ENCODE measurements at regions not wholly inside any gene's neighbourhood (a gene's known extent, or its start where the extent isn't known, plus 50 kb on each side); places are given as distances from the start of the nearest gene placed in this dataset.
"Not testable (repeated sequence)": the region's sequence is repeated elsewhere in the genome, so short reads cannot be mapped to it uniquely, and the experiment has no call there.

- not testable (repeated sequence) for TF ChIP-seq KDM1A (CRISPR knock-in tag; IDR thresholded peaks at IDR 0.05); CTCF (CRISPR knock-in tag; IDR thresholded peaks at IDR 0.05); HHEX (CRISPR knock-in tag; IDR thresholded peaks at IDR 0.05); MTA3 (CRISPR knock-in tag; IDR thresholded peaks at IDR 0.05); ZNF354B (CRISPR knock-in tag; IDR thresholded peaks at IDR 0.05); POLR2AphosphoS5 (IDR thresholded peaks at IDR 0.05; ENCODE audit: low read depth, low read length); MEIS1 (CRISPR knock-in tag; IDR thresholded peaks at IDR 0.05; ENCODE audit: borderline replicate concordance); TFAP4 (IDR thresholded peaks at IDR 0.05; ENCODE audit: borderline replicate concordance, low read depth); DPF2 (CRISPR knock-in tag; IDR thresholded peaks at IDR 0.05; ENCODE audit: borderline replicate concordance, low read depth); ERF (CRISPR knock-in tag; IDR thresholded peaks at IDR 0.05); SP2 (CRISPR knock-in tag; IDR thresholded peaks at IDR 0.05); FOSL1 (CRISPR knock-in tag; IDR thresholded peaks at IDR 0.05; ENCODE audit: borderline replicate concordance); NBN (conservative IDR thresholded peaks at IDR 0.05); ZNF7 (CRISPR knock-in tag; IDR thresholded peaks at IDR 0.05)
Observed at GRCh38 chr22:36080281-36080680, 51.7 kb upstream of the RBFOX2 start.

All from HepG2 (cell line).